ENCODE measurements at regions not wholly inside any gene's neighbourhood (a gene's known extent, or its start where the extent isn't known, plus 50 kb on each side); places are given as distances from the start of the nearest gene placed in this dataset.

DNA sequence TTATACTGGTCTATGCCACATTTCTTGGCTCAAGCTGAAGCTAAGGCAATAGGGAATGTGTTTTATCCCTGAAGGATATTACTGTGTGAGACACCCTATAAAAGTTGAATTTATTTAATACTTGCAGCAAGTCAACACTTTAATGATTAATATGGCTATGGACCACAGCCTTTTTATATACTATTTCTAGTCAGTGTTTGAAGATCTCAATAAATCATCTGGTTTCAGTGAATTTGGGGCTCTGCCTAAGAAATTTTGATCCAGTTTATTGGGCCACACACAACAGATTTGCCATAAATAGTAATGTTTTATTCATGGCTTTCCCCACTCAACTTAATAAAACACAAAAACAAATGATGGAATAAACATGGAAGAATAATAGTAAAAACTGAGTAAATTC is 698.3 kb downstream of the ADGRL2 start:
- no peaks in the 10 kb centered on the region for H3K36me3 ChIP-seq
- no peak for DNase-seq
- H3K9me3 ChIP-seq = no peaks in the 10 kb centered on the region
- H3K27me3 ChIP-seq = no peaks in the 10 kb centered on the region
- H3K4me3 ChIP-seq = no peak overlapping the region

DNA sequence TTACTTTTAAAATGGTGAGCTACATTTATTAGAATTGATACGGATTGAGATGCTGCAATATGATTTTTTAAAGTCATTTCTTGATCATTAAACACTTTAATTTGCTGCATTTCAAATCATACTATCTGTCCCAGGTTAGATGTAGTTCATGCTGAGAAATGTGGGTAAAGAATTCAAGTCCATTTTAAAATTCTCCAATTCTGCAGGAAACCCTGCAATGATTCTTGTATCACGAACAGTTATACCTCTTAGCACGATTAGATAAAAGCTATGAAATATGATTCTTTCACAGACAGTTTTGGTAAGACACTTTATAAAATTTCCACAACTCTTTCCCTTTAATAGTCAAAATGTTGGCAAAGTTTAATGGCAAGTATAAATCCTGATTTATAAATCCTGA is 693.4 kb downstream of the ADGRL2 start:
- no peaks in the 10 kb centered on the region for H3K27me3 ChIP-seq

DNA sequence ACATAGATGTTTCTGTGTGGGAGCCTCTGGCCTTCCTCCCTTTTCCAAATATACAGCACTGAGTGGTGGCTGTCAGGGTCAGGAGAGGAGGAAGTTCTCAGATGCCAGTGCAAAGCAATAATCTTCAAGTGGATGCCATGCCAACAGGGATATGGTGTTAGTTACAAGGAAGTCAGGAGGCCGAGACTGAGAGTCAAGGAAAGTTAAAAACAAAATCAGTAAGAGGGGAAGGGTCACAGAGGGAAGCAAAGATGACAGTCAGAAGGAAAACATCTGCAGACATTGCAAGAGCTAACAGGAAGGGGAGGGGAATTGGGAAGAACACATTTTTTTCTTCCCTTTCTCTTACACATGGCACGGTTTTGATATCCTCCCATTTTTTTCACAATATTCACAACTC is 691.4 kb downstream of the ADGRL2 start:
- Histone ChIP-seq H3K36me3 (no peaks in the 10 kb centered on the region), H3K4me3 (no peak overlapping the region), H3K9me3 (no peaks in the 10 kb centered on the region), H3K27me3 (no peaks in the 10 kb centered on the region)
- no peak for DNase-seq

More for the DNA sequence above, 693.4 kb downstream of the ADGRL2 start:
- H3K9me3 ChIP-seq = no peaks in the 10 kb centered on the region
- DNase-seq = no peak
- H3K36me3 ChIP-seq = no peaks in the 10 kb centered on the region
- no peak overlapping the region for H3K4me3 ChIP-seq

DNA sequence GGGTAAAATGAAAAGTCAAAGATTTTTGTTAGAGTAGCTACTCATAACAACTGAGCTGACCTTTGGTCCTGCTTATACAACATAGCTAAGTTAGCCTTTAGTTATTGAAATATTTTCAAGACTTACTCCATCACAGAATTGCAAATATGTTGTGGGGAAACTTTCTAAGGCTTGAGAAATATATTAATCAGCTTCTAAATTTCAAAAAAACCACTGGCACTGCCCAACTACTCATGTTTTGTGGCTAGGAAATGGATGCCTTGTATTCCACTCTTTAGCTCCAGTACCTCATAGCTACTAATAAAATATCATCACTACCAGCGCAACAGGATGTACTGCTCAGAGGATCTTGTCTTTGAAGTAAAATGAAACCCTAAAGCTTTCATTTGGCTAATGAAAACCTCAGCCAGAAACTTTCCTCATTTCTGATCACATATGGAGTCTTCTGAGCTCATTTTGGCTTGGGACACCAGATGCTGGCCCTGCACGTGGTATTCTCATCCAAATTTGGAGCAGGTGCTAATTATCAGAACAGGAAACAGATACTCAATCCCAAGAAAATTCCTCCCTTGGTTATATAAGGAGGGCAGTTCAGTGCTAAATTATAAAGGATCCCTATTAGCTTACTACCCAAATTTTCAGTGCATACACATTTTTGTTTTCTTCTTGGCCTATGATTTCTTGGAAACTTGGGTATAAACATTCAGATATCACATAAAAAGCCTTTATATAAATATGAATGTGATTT is 690.7 kb downstream of the ADGRL2 start:
- Histone ChIP-seq H3K27me3 (no peaks in the 10 kb centered on the region), H3K4me3 (no peak overlapping the region), H3K36me3 (no peaks in the 10 kb centered on the region), H3K9me3 (no peaks in the 10 kb centered on the region)
- DNase-seq = no peak

DNA sequence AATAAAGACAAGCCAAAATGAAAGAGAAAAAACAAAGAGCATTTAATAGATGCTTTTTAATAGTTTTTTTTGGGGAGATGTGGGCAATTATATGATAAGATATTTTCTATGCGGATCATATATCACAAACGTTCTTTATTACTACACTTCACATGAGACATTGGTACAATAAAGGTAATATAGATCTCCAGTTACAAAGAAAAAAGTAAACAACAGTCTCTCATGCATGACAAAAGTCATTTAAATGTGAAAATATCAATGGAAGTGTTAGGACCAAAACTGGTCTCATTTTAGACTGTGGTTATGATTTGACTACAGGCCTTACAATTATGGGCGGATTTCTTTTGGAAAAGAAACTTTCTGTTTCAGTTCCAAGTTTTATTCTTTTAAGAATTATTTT is 687.0 kb downstream of the ADGRL2 start:
- no peak for DNase-seq
- no peaks in the 10 kb centered on the region for H3K36me3 ChIP-seq
- H3K27me3 ChIP-seq = no peaks in the 10 kb centered on the region
- H3K9me3 ChIP-seq = no peaks in the 10 kb centered on the region
- H3K4me3 ChIP-seq = no peak overlapping the region

DNA sequence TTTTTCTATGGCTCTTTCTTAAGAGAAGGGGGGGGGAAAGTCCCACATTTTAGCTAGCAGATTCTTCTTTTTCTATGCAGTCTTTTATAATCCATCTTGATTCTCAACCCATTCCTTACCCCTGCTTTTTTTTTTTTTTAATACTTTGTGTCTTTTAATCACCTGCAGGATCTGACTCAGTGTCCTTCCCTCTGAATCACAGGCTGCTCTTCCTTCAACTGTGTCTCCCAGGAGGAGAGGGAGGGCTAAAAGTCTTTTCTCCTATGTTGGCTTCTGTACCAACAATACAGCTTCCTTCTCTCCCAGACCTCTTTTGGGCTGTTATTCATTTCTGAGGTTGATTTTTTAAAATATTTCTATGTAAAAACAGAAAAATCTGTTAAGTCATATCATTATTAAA is 686.2 kb downstream of the ADGRL2 start:
- Histone ChIP-seq H3K36me3 (no peaks in the 10 kb centered on the region), H3K27me3 (no peaks in the 10 kb centered on the region), H3K9me3 (no peaks in the 10 kb centered on the region), H3K4me3 (no peak overlapping the region)
- DNase-seq = no peak

DNA sequence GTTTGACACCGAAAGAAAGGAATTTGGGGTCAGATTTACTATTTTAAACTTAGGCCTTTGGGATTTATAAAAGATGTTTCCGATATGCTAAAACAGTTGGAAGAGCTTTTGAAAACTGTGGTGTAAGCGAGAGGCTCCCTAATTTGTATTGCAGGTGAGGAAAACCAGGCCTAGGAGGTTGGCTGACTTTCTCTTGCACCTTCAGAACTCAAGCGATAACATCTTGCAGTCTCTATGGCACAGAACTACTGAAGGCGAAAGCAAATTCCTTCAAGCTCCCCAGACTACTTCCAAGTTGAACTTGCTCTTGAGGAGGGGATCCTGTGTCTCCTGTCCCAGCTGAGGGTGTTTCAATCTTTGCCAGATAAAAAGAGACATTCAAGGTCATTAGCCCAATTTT is 685.7 kb downstream of the ADGRL2 start:
- DNase-seq = no peak
- H3K36me3 ChIP-seq = no peaks in the 10 kb centered on the region
- no peaks in the 10 kb centered on the region for H3K9me3 ChIP-seq
- H3K4me3 ChIP-seq = no peak overlapping the region
- no peaks in the 10 kb centered on the region for H3K27me3 ChIP-seq

DNA sequence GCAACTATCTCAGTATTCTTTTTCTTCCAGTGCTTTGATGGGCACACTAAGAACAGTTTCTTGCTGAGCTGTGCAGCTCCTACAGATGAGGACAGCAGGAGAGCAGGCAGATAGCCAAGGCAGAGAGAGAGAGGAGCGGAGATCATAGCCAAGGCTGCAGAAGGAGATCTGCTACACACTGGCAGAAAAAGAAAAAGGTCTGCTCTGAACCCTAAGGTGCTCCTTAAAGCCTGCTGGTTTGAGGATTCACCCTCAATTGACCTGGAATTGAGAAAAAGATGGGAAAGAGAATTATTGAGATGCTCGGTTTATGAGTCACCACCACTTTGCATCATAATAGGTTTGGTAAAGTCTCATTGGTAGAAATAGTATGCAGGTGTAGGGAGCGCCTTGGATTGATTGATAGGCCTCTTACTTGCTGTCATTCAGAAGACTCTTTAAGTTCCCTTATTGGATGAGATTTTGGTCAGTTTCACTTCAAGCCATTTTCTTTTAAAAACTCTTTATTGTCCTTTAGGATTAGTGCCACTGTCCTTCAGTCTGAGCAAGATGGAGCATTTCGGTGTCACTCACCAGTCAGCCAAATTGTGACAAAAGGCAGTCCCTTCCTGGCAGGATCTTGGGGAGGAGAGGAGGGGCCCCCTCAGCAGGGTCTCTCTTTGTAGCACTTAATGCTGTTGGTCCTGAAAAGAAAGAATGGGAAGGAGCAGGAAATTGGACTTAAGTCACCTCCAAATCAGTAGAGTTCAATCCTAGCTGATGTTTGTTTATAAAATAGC is 685.0 kb downstream of the ADGRL2 start:
- H3K36me3 ChIP-seq = no peaks in the 10 kb centered on the region
- H3K9me3 ChIP-seq = no peaks in the 10 kb centered on the region
- H3K27me3 ChIP-seq = no peaks in the 10 kb centered on the region
- DNase-seq = peak; percentile 33
- no peak overlapping the region for H3K4me3 ChIP-seq

DNA sequence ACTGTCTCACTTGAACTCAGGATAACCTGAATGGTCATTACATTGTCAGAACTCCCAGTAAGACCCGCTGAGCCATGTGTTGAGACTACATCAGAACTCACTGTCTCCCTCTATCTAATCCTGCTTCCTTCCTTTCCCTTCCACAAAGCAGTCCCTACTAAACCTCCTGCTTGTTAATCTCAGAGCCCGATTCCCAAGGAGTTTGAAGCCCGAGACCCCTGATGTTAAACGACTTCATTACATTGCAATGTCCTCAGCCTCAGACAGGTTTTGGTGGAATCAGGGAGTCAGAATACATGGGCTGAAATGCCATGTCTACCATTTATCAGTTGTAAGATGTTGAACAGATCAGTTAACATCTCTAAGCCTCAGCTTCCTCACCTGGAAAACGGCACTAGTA is 682.4 kb downstream of the ADGRL2 start:
- H3K9me3 ChIP-seq = no peaks in the 10 kb centered on the region
- no peak for DNase-seq
- no peaks in the 10 kb centered on the region for H3K36me3 ChIP-seq
- no peak overlapping the region for H3K4me3 ChIP-seq
- no peaks in the 10 kb centered on the region for H3K27me3 ChIP-seq

DNA sequence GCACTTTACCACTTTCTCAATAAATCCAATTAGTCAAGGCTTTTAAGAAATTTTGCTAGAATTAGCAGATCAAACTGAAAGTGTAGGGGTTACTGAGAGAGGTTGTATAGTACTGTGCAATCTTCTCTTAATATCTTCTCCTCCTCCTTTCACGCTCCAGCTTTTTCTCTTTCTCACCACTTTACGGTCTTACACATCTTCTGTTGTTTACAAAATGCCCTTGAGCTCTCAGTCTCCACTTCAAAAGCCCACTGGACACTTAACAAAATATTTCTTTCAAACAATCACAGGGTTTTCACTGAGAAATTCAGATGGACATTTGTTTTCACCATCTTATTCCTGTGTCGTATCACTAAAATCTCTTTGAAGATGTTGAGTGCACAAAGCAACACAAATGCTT is 678.2 kb downstream of the ADGRL2 start:
- no peak for DNase-seq
- H3K9me3 ChIP-seq = no peaks in the 10 kb centered on the region
- no peak overlapping the region for H3K4me3 ChIP-seq
- no peaks in the 10 kb centered on the region for H3K36me3 ChIP-seq
- H3K27me3 ChIP-seq = no peaks in the 10 kb centered on the region

DNA sequence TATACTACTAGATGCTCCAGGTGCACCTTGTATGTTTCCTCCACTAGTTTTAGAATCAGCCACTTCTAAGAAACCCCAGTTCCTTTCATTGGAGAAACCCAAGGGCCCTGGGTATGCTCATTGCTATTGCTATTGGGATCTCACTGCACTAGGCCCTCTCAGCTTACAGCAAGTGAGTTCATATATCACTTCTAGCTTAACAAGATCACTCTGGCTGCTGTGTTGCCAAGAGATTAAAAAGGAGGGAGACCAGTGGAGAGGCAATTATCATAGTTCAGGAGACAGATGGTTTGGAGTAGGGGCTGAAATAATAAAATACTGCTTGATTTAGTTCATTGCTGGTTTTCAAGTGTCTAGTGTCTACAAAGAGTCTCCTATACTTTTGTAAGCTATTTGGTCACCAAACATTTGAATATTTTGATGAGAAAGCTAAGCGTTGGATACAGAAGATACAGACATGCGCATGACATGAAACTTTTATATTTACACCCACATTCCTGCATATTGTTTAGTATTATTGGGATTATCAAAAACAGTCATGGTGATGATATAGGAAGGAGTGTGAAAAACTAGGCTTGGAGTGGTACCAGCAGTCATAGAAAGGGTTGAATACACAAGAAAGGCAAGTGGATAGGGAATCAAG is 671.9 kb downstream of the ADGRL2 start:
- no peaks in the 10 kb centered on the region for H3K9me3 ChIP-seq

DNA sequence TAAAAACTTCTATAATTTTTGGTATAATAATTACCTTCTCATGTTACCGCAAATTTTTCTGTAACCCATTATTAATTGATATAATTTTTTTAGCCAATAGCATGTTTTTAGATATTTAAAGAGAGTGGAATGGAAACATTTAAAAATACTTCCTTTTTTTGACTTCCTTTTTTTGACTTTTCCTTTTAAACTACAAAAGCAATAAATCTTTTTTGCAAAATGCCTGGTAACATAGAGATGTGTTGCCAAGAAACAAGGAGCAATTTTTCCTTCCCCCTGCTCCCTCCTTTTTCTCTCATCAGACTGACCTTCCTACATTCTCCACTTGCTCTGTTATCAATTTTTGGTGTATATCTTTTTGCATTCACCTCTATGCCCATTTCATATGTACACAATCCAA is 666.2 kb downstream of the ADGRL2 start:
- no peaks in the 10 kb centered on the region for H3K9me3 ChIP-seq
- no peaks in the 10 kb centered on the region for H3K27me3 ChIP-seq
- no peak overlapping the region for H3K4me3 ChIP-seq
- DNase-seq = no peak
- no peaks in the 10 kb centered on the region for H3K36me3 ChIP-seq

More for the DNA sequence above, 671.9 kb downstream of the ADGRL2 start:
- Histone ChIP-seq H3K27me3 (no peaks in the 10 kb centered on the region), H3K4me3 (no peak overlapping the region), H3K36me3 (no peaks in the 10 kb centered on the region)
- no peak for DNase-seq

DNA sequence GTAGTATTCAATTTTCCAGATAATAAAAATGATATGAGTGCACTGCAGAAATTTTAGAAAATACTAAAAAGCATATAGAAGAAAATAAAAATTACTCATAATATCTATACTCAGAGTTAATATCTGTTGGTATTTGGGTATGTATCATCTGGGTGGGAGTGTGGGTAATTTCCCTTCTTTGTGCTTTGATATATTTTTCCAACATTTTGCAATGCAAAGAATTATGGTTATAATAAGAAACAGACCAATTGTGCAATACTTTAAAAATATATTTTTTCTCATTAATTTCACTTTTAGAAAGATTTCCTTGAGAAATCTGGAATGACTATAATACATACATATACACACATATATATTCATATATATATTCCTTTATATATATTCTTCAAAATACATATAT is 665.7 kb downstream of the ADGRL2 start:
- no peak for DNase-seq
- Histone ChIP-seq H3K9me3 (no peaks in the 10 kb centered on the region), H3K36me3 (no peaks in the 10 kb centered on the region), H3K4me3 (no peak overlapping the region), H3K27me3 (no peaks in the 10 kb centered on the region)

DNA sequence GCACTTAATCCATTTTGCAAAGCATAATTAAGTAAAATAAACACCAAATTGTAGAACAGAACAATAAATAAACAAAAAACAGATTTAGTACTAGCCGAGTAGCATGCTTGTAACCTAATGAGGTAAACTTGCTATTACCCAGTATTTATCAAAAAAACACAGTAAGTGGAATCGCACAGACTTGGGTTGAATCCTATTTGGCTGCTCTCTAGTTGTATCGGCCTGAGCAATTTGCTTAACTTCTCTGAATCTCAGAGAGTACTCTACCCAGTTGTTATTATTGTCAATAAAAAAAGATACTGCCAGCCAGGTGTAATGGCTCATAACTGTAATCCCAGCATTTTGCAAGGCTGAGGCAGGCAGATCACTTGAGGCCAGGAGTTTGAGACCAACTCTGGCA is 664.3 kb downstream of the ADGRL2 start:
- Histone ChIP-seq H3K27me3 (no peaks in the 10 kb centered on the region), H3K4me3 (no peak overlapping the region), H3K9me3 (no peaks in the 10 kb centered on the region), H3K36me3 (no peaks in the 10 kb centered on the region)
- no peak for DNase-seq

DNA sequence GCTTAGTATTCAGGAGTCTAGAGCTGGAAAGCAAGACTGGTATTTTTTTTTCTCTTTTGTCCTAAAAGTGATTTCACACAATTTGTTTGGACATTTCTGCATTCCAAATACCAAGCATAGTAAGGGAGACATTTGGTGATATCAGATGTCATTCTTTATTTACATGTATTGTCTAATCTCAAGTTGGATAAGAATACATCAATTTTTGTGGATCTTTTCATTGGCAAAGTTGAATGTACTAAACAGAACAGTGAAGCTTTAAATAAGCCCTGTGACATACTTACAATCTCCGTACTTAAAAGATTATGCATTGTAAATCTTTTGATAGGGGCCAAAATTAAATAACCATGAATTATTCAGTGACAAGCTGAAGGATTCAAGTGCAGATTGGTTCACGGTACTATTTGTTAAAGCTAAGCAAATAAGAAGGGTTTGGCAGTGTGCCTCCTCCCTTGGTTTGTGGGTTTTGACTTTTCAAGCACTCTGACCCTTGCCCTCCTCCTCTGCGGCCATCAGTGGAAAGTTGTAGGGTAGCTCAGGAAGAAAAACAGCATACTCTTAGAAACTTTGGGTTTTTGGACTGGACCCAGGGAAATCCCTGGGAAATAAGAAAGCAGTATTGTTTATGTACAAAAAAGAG is 663.7 kb downstream of the ADGRL2 start:
- DNase-seq = peak; percentile 6
- Histone ChIP-seq H3K36me3 (no peaks in the 10 kb centered on the region), H3K4me3 (no peak overlapping the region), H3K27me3 (no peaks in the 10 kb centered on the region), H3K9me3 (no peaks in the 10 kb centered on the region)

DNA sequence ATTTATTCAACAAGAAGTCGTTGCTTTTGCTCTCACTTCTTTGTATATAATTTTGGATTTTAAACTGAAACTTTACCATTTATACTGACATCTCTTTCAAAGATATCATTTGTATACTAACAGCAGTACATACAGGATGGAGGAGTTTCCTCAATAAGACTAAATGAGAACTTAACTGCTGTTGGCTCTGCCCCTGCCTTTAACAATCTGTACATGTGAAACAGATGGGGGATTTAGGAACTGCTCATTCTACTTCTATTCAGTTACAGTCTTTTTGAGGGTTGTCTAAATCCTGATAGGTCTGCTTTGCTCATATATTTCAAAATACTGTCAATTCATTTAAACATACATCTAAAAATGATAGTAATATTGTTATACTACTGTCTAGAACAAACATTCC is 663.2 kb downstream of the ADGRL2 start:
- DNase-seq = no peak
- Histone ChIP-seq H3K9me3 (no peaks in the 10 kb centered on the region), H3K4me3 (no peak overlapping the region), H3K27me3 (no peaks in the 10 kb centered on the region), H3K36me3 (no peaks in the 10 kb centered on the region)

DNA sequence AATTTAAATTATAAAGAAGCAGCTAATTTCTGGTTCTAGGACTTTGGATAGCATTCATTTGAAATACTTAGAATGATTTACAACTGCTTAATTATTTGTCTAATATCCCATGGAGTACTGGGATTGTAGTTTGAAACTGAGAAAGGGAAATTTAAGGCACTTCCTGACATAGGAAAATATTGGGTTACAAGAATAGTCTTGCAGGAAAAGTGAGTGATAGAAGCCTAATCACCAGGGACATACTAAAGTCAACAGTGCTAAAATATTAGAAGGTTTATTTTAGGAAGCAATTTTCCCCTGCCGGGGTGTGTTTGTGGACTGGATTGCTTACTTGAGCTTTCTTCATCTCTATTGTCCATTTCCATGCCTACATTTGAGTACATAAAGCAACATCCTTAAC is 661.6 kb downstream of the ADGRL2 start:
- no peaks in the 10 kb centered on the region for H3K36me3 ChIP-seq
- no peaks in the 10 kb centered on the region for H3K9me3 ChIP-seq
- H3K4me3 ChIP-seq = no peak overlapping the region
- DNase-seq = no peak
- no peaks in the 10 kb centered on the region for H3K27me3 ChIP-seq

All from MG63 (cell line).